AG10803 (cell line): ENCODE measurements at regions not wholly inside any gene's neighbourhood (a gene's known extent, or its start where the extent isn't known, plus 50 kb on each side); places are given as distances from the start of the nearest gene placed in this dataset.

Experiments
- DNase-seq: peaks from one replicate; pipeline ENCODE4 v3.0.0; 2010; ENCODE audit warnings: low read depth
- H3K4me3 ChIP-seq: 2 replicates; pipeline ENCODE4 v1.5.1; 2011; ENCODE audit warnings: mild to moderate bottlenecking, low read length, control low read depth
- CTCF ChIP-seq: conservative IDR thresholded peaks from 2 replicates; pipeline ENCODE4 v1.5.1; 2011; ENCODE audit warnings: mild to moderate bottlenecking, low read length, control low read depth, inconsistent platforms

GRCh38 chr15:70362886-70363285 lies 265.2 kb upstream of the TLE3 start:
- peak; percentile 70 for TF ChIP-seq CTCF
- H3K4me3 ChIP-seq: no peak overlapping the region

GRCh38 chr15:70362350-70362749 lies 264.6 kb upstream of the TLE3 start:
- no peak overlapping the region for H3K4me3 ChIP-seq
- TF ChIP-seq CTCF: no peak
- no peak for DNase-seq

More at GRCh38 chr15:70362886-70363285, 265.2 kb upstream of the TLE3 start:
- DNase-seq: peak; percentile 24

GRCh38 chr15:70361891-70362290 lies 264.2 kb upstream of the TLE3 start:
- TF ChIP-seq CTCF: no peak
- no peak overlapping the region for H3K4me3 ChIP-seq
- DNase-seq: no peak

GRCh38 chr15:70361106-70361505 lies 263.4 kb upstream of the TLE3 start:
- H3K4me3 ChIP-seq: no peak overlapping the region
- TF ChIP-seq CTCF: no peak
- DNase-seq: no peak

DNA sequence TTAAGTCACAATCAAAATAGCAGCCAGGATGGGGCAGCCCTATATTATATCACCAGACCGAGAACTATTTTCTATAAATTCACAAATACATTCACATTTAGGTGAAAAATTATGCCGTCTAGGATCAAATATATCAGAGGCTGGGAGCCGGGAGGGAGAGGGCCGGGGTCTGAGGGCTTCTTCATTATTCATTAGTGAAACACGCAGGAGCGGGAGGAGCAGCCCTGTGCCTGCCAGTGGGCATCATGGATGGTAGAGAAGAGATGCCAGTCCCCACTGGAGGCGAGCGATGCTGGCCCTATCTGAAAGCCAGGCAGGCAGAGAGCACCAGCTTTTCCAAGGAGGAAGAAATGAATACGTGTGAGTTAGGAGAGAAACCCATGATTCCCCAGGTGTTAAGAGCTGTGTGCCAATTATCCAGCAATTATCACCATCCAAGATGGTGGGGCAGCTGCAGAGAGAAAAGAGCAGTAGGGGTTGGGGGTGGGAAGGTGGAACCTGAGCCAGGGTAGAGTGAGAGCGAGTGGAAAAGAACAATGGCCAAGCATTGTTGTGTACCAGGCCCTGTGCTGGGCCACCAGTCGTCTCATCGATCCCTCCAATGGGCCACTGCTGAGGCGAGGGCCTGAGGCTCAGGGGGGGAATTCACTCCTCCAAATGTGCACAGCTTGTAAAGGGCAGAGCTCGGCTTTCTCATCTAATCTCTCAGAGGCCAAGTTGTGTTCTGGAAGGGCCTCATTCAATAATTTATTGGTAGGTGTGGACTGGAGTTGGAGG lies 261.3 kb upstream of the TLE3 start:
- H3K4me3 ChIP-seq: no peak overlapping the region
- DNase-seq: no peak
- TF ChIP-seq CTCF: no peak

DNA sequence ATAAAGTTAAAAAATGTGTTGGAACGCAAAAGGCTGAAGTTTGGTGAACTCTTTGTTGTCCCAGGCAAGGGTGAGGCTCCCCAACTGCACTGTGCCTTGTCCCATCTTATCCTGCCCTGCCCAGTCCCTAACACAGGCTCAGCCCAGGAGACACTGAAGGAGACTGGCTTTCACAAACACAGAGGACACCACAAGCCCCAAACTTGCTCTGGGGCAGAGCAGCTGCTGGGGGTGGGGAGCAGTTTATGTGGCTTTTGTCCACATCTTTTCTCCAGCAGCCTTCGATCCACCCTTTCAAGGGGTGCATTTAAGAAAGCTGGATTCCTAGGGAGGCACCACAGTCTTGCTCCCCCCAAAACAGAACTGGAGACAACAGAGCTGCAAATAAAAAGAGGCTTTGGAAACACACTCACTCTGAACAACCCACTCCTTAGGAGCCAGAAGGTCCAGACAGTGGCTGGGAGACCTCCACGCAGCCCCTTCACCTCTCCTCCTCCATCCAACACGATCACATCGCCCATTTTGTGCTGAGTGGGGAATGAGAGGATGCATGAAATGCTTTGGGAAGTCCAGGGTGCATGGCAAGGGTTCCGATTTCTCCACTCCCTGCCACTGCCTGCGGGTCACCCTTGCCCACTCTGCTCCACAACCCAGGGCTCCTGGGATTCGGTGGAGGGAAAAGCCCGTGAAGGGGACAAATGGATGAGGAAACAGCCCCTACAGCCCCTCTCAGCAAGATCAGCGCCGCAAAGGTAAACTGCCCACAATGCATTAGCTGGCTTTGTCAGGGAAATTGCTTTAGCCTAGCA lies 260.5 kb upstream of the TLE3 start:
- no peak overlapping the region for H3K4me3 ChIP-seq
- no peak for DNase-seq
- TF ChIP-seq CTCF: no peak

GRCh38 chr15:70357453-70357852 lies 259.7 kb upstream of the TLE3 start:
- TF ChIP-seq CTCF: no peak

More at GRCh38 chr15:70357453-70357852, 259.7 kb upstream of the TLE3 start:
- no peak for DNase-seq
- H3K4me3 ChIP-seq: no peak overlapping the region
